ENCODE measurements at regions not wholly inside any gene's neighbourhood (a gene's known extent, or its start where the extent isn't known, plus 50 kb on each side); places are given as distances from the start of the nearest gene placed in this dataset.

GRCh38 chr6:67277312-67277711, 1357.8 kb upstream of the ADGRB3 start:
- H3K79me2 ChIP-seq (ENCODE audit: control insufficient read depth, insufficient read depth, low read length), result no peaks in the 10 kb centered on the region
- CTCF ChIA-PET, result no interaction called here
- no peak overlapping the region for H2AFZ ChIP-seq (ENCODE audit: low read depth, low read length)
- dilution Hi-C loops (cut with MboI; ENCODE audit: extremely low pct_ligation_motif_present, low sequenced_read_pairs), result no loop called here
- no peaks in the 10 kb centered on the region for H3K9me3 ChIP-seq (replicated peaks; ENCODE audit: control insufficient read depth, insufficient read depth, low read length)
- no peaks in the 10 kb centered on the region for H3K4me1 ChIP-seq (ENCODE audit: control insufficient read depth, extremely low read depth, insufficient read depth, low read length)
- no peak overlapping the region for H3K27ac ChIP-seq (ENCODE audit: insufficient read depth, low read depth, low read length)
- POLR2A ChIA-PET, result no interaction called here
- BruUV-seq (replicated peaks), result no TSS peak
- H4K20me1 ChIP-seq (replicated peaks; ENCODE audit: control insufficient read depth, extremely low read depth, insufficient read depth, low read length), result no peaks in the 10 kb centered on the region
- no peak overlapping the region for H3K4me3 ChIP-seq (replicated peaks in 1 of 3; ENCODE audit: insufficient read depth in 1 of 3, low read depth in 1 of 3, low read length in 3 of 3)
- H3K4me2 ChIP-seq (ENCODE audit: insufficient read depth, low read length), result no peak overlapping the region
- FAIRE-seq, result no peak
- TF ChIP-seq MYC (IDR thresholded peaks at IDR 0.05; ENCODE audit: low read depth, low read length), result no peak
- TF ChIP-seq POLR2AphosphoS5 (IDR thresholded peaks at IDR 0.05; ENCODE audit: insufficient read depth, low read depth, low read length), result no peak
- TF ChIP-seq FOS (IDR thresholded peaks at IDR 0.05; ENCODE audit: borderline replicate concordance, insufficient read depth, low read length), result no peak
- TF ChIP-seq EZH2 (IDR thresholded peaks at IDR 0.05; ENCODE audit: borderline replicate concordance, low read depth, low read length, severe bottlenecking), result no peak
- TF ChIP-seq JUN (IDR thresholded peaks at IDR 0.05; ENCODE audit: borderline replicate concordance, insufficient read depth, insufficient read length, low read depth), result no peak
- TF ChIP-seq GATA2 (IDR thresholded peaks at IDR 0.05; ENCODE audit: insufficient read depth, insufficient read length, low read depth, low read length), result no peak
- TF ChIP-seq POLR2A (IDR thresholded peaks at IDR 0.05; ENCODE audit: low read depth, low read length), result no peak
- TF ChIP-seq CTCF (IDR thresholded peaks at IDR 0.05; ENCODE audit: extremely low read depth in 1 of 2, insufficient read depth in 1 of 2, low read depth in 1 of 2, low read length in 2 of 2), result no peak
- no peak for TF ChIP-seq MAX (IDR thresholded peaks at IDR 0.05; ENCODE audit: insufficient read depth, insufficient read length)
- no peaks in the 10 kb centered on the region for H3K9me1 ChIP-seq (replicated peaks; ENCODE audit: control insufficient read depth, extremely low read depth, insufficient read depth, low read length)
- H3K36me3 ChIP-seq (ENCODE audit: control insufficient read depth in 2 of 2, extremely low read depth in 1 of 2, insufficient read depth in 2 of 2, low read length in 2 of 2), result no peaks in the 10 kb centered on the region
- H3K27me3 ChIP-seq (ENCODE audit: control insufficient read depth in 2 of 2, insufficient read depth in 2 of 2, low read length in 2 of 2), result no peaks in the 10 kb centered on the region
- intact Hi-C loops (cut with micrococcal nuclease), result no loop called here
- H3K9ac ChIP-seq (replicated peaks; ENCODE audit: extremely low read depth, insufficient read depth, low read length), result no peak overlapping the region
- DNase-seq (ENCODE audit: low read depth, low spot score), result no peak

Measured in endothelial cell of umbilical vein (primary cell).